ENCODE measurements at regions not wholly inside any gene's neighbourhood (a gene's known extent, or its start where the extent isn't known, plus 50 kb on each side); places are given as distances from the start of the nearest gene placed in this dataset.

GRCh38 chr10:37639200-37639599 is 218.2 kb downstream of the ZNF248 start:
- Histone ChIP-seq H3K79me2 (ENCODE audit: insufficient read depth, low read length) (no peaks in the 10 kb centered on the region), H3K56ac (ENCODE audit: insufficient read length, low read depth, low read length) (no peak overlapping the region), H3K18ac (ENCODE audit: insufficient read length, low read depth, low read length) (no peak overlapping the region), H2BK20ac (ENCODE audit: low read depth, low read length, poor library complexity, severe bottlenecking) (no peak overlapping the region), H3K23me2 (ENCODE audit: insufficient read length, low read depth, low read length, poor library complexity, severe bottlenecking) (no peaks in the 10 kb centered on the region), H2BK15ac (ENCODE audit: low read depth, low read length) (no peak overlapping the region), H3K4ac (ENCODE audit: low read depth, low read length) (no peak overlapping the region), H4K5ac (ENCODE audit: insufficient read length, low read depth, low read length) (no peak overlapping the region), H3K27me3 (ENCODE audit: insufficient read depth, low read length) (no peaks in the 10 kb centered on the region), H3K14ac (ENCODE audit: insufficient read depth, low read length) (no peak overlapping the region; the same call in 1 of the 2 replicates), H3K9me3 (ENCODE audit: control insufficient read depth, low read depth, low read length) (peaks cover 52% of the 10 kb centered on the region), H3K9ac (ENCODE audit: extremely low read depth, insufficient read length, low read length) (no peak overlapping the region), H4K8ac (replicated peaks; ENCODE audit: insufficient read length, low read depth, low read length) (no peak overlapping the region), H4K20me1 (ENCODE audit: control insufficient read depth, insufficient read depth, insufficient read length) (no peaks in the 10 kb centered on the region), H3K4me2 (ENCODE audit: insufficient read depth, insufficient read length, low read length) (no peak overlapping the region), H2AFZ (ENCODE audit: low read length) (no peak overlapping the region), H2BK5ac (ENCODE audit: insufficient read length, low read length) (no peak overlapping the region), H3T11ph (ENCODE audit: low read length) (no peak overlapping the region), H3K23ac (ENCODE audit: insufficient read length, low read depth, low read length) (no peak overlapping the region), H2BK120ac (ENCODE audit: low read depth, low read length, poor library complexity, severe bottlenecking) (no peak overlapping the region), H2AK5ac (ENCODE audit: insufficient read length, low read length) (no peak overlapping the region), H4K91ac (ENCODE audit: insufficient read length, low read depth, low read length) (no peak overlapping the region), H2BK12ac (ENCODE audit: insufficient read length, low read depth, low read length) (no peak overlapping the region), H3K79me1 (ENCODE audit: insufficient read depth, low read depth, low read length, poor library complexity, severe bottlenecking) (no peaks in the 10 kb centered on the region), H3K27ac (ENCODE audit: insufficient read length, low read depth, low read length) (no peak overlapping the region), H3K4me1 (ENCODE audit: insufficient read depth, low read length) (no peaks in the 10 kb centered on the region)
- WGBS (ENCODE audit: extremely low coverage, insufficient read length, low lambda C conversion rate), result no CpG with 5 or more reads among the region's 5 CpGs
- H3K4me3 Mint-ChIP-seq, result no peak overlapping the region; a peak in 1 of 5 replicates
- H3K36me3 Mint-ChIP-seq (ENCODE audit: insufficient read depth in 1 of 3, low read depth in 3 of 3), result peaks cover 20 to 33% (median 30%) of the 10 kb centered on the region in 3 experiments; a peak in 6 of 7 replicates
- H3K4me1 Mint-ChIP-seq, result no peaks in the 10 kb centered on the region
- peaks cover 2% of the 10 kb centered on the region for H3K27me3 Mint-ChIP-seq (ENCODE audit: low read depth)
- no peak overlapping the region for H3K27ac Mint-ChIP-seq
- TF ChIP-seq CTCF (conservative IDR thresholded peaks at IDR 0.05), result no peak
- peaks cover 79 to 86% of the 10 kb centered on the region in 2 experiments for H3K9me3 Mint-ChIP-seq
- DNase-seq, result no peak

Data from H9 (cell line).